Duodenal mucosa (tissue), 2 donors: ENCODE measurements at regions not wholly inside any gene's neighbourhood (a gene's known extent, or its start where the extent isn't known, plus 50 kb on each side); places are given as distances from the start of the nearest gene placed in this dataset.
"Not testable (repeated sequence)": the region's sequence is repeated elsewhere in the genome, so short reads cannot be mapped to it uniquely, and the experiment has no call there.

Source experiments
- H3K27ac ChIP-seq: one replicate; pipeline ENCODE4 v1.7.0; 2013; ENCODE audit warnings: low read depth, low read length
- H3K27me3 ChIP-seq, 2 donors: one replicate each; pipeline ENCODE4 v1.7.0; 2013; ENCODE audit warnings: low read length in 2 of 2, control low read depth in 1 of 2; ENCODE audit not compliant: insufficient read depth in 2 of 2, control insufficient read depth in 1 of 2
- H3K36me3 ChIP-seq, 2 donors: one replicate each; pipeline ENCODE4 v1.7.0; 2013; ENCODE audit warnings: low read length in 2 of 2, control low read depth in 1 of 2; ENCODE audit not compliant: insufficient read depth in 2 of 2, control insufficient read depth in 1 of 2
- H3K4me1 ChIP-seq, 2 donors: one replicate each; pipeline ENCODE4 v1.7.0; 2013; ENCODE audit warnings: low read length in 2 of 2, control low read depth in 1 of 2; ENCODE audit not compliant: insufficient read depth in 2 of 2, control insufficient read depth in 1 of 2
- H3K4me3 ChIP-seq, 2 donors: one replicate each; pipeline ENCODE4 v1.7.0; 2013; ENCODE audit warnings: low read length in 2 of 2, low read depth in 1 of 2
- H3K9ac ChIP-seq, 2 donors: one replicate each; pipeline ENCODE4 v1.7.0; 2013; ENCODE audit warnings: low read length in 2 of 2, low read depth in 1 of 2
- H3K9me3 ChIP-seq, 2 donors: one replicate each; pipeline ENCODE4 v1.7.0; 2013; ENCODE audit warnings: low read length in 2 of 2, control low read depth in 1 of 2; ENCODE audit not compliant: control insufficient read depth in 1 of 2

DNA sequence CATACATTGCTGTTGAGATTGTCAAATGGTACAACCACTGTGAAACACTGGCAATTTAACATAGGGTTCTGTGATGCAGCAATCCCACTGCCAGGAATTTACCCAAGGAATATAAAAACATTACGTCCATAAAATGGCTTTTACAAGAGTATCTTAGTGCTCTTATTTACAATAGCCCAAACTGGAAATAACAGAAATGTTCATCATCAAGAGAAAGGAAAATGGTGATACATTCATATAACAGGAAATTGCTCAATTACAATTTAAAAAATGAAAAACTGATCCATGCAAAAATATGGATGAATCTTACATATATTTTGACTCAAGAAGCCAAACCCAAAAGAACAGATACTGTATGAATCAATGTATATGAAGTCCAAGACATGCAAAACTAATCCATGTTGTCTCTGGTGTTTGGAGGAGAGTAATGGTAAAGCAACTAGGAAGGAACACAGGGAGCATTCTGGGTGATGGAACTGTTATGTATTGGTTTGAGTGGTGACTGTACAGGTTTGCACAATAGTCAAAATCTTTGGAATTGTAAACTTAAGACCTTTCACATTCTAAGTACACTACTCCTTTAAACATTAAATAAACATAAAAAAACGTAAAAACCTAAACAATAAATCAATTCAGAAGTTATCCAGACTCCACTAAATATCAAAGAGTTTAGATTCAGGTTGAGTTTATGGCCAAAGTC, 104.8 kb upstream of the WDR75 start:
- Histone ChIP-seq H3K4me1 (no peaks in the 10 kb centered on the region), H3K4me3 (no peak overlapping the region), H3K9me3 (peaks cover 2 to 8% of the 10 kb centered on the region in 2 donors), H3K36me3 (no peaks in the 10 kb centered on the region), H3K9ac (no peak overlapping the region), H3K27me3 (no peaks in the 10 kb centered on the region), H3K27ac (no peak overlapping the region)

DNA sequence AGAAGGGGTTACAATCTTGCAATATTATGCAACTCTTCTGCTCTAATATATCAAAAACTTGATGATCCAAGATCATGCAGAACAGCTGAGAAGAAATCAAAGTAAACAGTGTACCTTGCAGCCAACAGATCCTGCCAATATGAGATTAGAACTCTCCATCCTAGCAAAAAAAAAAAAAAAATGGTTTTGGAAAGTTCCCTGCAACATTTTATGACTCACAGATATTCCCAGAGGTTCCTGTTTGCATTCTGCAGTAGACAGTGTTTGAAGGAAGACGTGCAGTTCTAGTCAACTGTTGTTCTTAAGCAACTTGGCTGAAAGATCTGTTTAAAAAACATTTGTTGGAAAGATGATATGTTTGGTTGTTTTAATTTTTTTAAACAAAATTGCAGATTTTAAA, 103.6 kb upstream of the WDR75 start:
- Histone ChIP-seq H3K9me3 (peaks cover 2 to 8% of the 10 kb centered on the region in 2 donors), H3K36me3 (no peaks in the 10 kb centered on the region), H3K27me3 (no peaks in the 10 kb centered on the region), H3K27ac (no peak overlapping the region), H3K9ac (no peak overlapping the region), H3K4me3 (no peak overlapping the region), H3K4me1 (no peaks in the 10 kb centered on the region)

DNA sequence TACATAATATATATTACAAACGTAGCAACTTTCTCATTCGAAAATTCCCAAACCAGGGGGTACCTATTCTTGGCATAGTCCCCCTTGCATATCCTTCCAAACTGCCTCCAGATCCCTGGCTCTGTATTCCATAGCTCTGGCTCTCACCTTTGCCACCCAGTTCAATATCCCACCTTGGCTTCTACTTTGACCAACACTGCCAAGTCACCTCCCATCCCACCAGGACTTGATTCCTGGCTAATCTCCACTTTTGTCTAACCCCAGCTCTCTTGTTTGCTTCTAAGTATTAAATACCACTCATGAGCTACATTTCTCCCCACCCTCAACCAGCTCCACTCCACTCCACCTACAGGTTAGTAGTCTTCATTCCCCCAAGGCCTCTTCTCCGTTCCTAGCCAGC, 103.2 kb upstream of the WDR75 start:
- Histone ChIP-seq H3K4me3 (no peak overlapping the region), H3K27ac (no peak overlapping the region), H3K27me3 (no peaks in the 10 kb centered on the region), H3K9ac (no peak overlapping the region), H3K9me3 (peaks cover 2 to 8% of the 10 kb centered on the region in 2 donors), H3K4me1 (no peaks in the 10 kb centered on the region), H3K36me3 (no peaks in the 10 kb centered on the region)

DNA sequence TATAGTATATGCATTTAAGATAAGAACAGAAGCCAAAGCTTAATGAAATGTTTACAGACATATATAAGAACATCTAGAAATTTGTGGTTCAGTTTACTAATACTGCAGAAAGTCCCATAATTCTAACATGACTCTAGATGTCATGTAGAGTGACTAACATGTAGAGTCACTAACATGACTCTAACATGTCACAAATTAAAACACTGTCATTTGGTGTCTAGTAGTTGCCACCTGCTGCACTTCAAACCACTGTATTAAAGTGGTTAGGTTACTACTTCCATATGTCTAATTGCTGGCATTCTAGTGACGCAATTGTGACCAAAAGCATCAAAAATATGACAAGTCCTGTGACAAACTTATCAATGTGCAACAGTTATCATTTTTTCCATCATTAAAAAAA, 100.2 kb upstream of the WDR75 start:
- Histone ChIP-seq H3K36me3 (no peaks in the 10 kb centered on the region), H3K4me1 (no peaks in the 10 kb centered on the region), H3K9ac (no peak overlapping the region), H3K27me3 (no peaks in the 10 kb centered on the region), H3K27ac (no peak overlapping the region), H3K9me3 (peaks cover 2 to 8% of the 10 kb centered on the region in 2 donors), H3K4me3 (no peak overlapping the region)

GRCh38 chr2:189344043-189344442, 97.2 kb upstream of the WDR75 start:
- no peak overlapping the region for H3K9ac ChIP-seq
- H3K27ac ChIP-seq = no peak overlapping the region
- H3K36me3 ChIP-seq = no peaks in the 10 kb centered on the region
- H3K27me3 ChIP-seq = no peaks in the 10 kb centered on the region
- no peak overlapping the region for H3K4me3 ChIP-seq
- H3K9me3 ChIP-seq = peaks cover 2 to 8% of the 10 kb centered on the region in 2 donors
- H3K4me1 ChIP-seq = no peaks in the 10 kb centered on the region

DNA sequence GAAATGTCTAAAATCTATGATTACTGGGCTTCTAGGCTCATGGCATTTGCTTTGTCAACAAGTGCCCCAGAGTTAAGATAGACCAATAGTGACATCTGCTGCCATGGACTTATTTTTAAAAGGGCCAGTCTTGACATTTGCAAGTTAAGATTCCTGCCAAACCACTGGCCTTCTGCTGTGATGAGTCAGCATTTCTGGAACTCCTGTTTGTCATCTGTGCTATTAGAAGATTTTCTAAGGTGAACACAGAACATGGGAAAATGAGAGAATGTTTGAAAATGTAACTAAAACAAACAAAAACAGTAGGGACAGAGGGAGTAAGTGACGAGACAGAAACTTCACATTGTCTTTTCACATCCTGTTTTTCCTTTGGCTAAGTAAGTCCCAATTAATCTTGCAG, 93.7 kb upstream of the WDR75 start:
- H3K27ac ChIP-seq = no peak overlapping the region

GRCh38 chr2:189348369-189348768, 92.9 kb upstream of the WDR75 start:
- Histone ChIP-seq H3K27ac (no peak overlapping the region), H3K9ac (no peak overlapping the region), H3K4me3 (no peak overlapping the region), H3K36me3 (no peaks in the 10 kb centered on the region), H3K27me3 (no peaks in the 10 kb centered on the region), H3K4me1 (no peaks in the 10 kb centered on the region), H3K9me3 (no peaks in the 10 kb centered on the region)

More for the DNA sequence above, 93.7 kb upstream of the WDR75 start:
- Histone ChIP-seq H3K9me3 (no peaks in the 10 kb centered on the region), H3K9ac (no peak overlapping the region), H3K27me3 (no peaks in the 10 kb centered on the region), H3K4me1 (no peaks in the 10 kb centered on the region), H3K4me3 (no peak overlapping the region), H3K36me3 (no peaks in the 10 kb centered on the region)

- Histone ChIP-seq H3K9me3 (no peaks in the 10 kb centered on the region), H3K27ac (peak overlapping the region; percentile 32), H3K9ac (no peak overlapping the region), H3K27me3 (no peaks in the 10 kb centered on the region), H3K36me3 (no peaks in the 10 kb centered on the region), H3K4me3 (no peak overlapping the region), H3K4me1 (no peaks in the 10 kb centered on the region)
Measured at GRCh38 chr2:189350540-189351209, 90.6 kb upstream of the WDR75 start.

DNA sequence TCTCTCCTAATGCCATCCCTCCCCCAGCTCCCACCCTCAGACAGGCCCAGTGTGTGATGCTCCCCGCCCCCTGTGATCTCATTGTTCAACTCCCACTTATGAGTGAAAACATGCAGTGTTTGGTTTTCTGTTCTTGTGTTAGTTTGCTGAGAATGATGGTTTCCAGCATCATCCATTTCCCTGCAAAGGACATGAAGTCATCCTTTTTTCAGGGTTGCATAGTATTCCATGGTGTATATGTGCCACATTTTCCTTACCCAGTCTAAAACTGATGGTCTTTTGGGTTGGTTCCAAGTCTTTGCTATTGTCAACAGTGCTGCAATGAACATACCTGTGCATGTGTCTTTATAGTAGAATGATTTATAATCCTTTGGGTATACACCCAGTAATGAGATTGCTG, 89.3 kb upstream of the WDR75 start:
- not testable (repeated sequence) for H3K9ac ChIP-seq, H3K4me3 ChIP-seq, H3K27ac ChIP-seq, H3K36me3 ChIP-seq, H3K27me3 ChIP-seq, H3K9me3 ChIP-seq, H3K4me1 ChIP-seq

DNA sequence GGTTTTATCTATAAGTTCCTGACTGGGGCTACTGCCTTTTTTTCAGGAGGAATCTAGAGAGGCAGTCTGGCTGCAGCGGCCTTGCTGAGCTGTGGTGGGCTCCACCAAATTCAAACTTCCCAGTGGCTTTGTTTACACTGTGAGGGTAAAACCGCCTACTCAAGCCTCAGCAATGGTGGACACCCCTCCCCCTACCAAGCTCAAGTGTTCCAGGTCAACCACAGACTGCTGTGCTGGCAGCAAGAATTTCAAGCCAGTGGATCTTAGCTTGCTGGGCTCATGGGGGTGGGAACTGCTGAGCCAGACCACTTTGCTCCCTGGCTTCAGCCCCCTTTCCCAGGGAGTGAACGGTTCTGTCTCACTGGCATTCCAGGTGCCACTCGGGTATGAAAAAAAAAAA, 83.9 kb upstream of the WDR75 start:
- H3K4me1 ChIP-seq, H3K36me3 ChIP-seq, H3K9me3 ChIP-seq, H3K27me3 ChIP-seq, H3K4me3 ChIP-seq, H3K27ac ChIP-seq, H3K9ac ChIP-seq: not testable (repeated sequence)
